ENCODE measurements at regions not wholly inside any gene's neighbourhood (a gene's known extent, or its start where the extent isn't known, plus 50 kb on each side); places are given as distances from the start of the nearest gene placed in this dataset.

- intact Hi-C loops (cut with DNase I), result no loop called here
- no peaks in the 10 kb centered on the region for H3K27me3 ChIP-seq
- no peaks in the 10 kb centered on the region for H3K36me3 ChIP-seq (replicated peaks in 1 of 2; ENCODE audit: insufficient read depth in 1 of 2, low read depth in 2 of 2)
- H3K27ac ChIP-seq, result no peak overlapping the region
- TF ChIP-seq CTCF (IDR thresholded peaks at IDR 0.05) (no peak), POLR2A (IDR thresholded peaks at IDR 0.05) (no peak)
- no peak for ATAC-seq
- DNase-seq, result no peak
- H3K4me3 ChIP-seq, result no peak overlapping the region
- no peaks in the 10 kb centered on the region for H3K4me1 ChIP-seq
- no peaks in the 10 kb centered on the region for H3K9me3 ChIP-seq
- 50 to 61% methylated on average over 2 of the region's 2 CpGs for WGBS, 2 donors
These were observed 179.3 kb downstream of the RPL10L start for GRCh38 chr14:46472261-46472660.

GRCh38 chr14:46464341-46464740, 187.2 kb downstream of the RPL10L start:
- Histone ChIP-seq H3K4me3 (no peak overlapping the region), H3K27ac (no peak overlapping the region), H3K36me3 (replicated peaks in 1 of 2; ENCODE audit: insufficient read depth in 1 of 2, low read depth in 2 of 2) (no peaks in the 10 kb centered on the region), H3K4me1 (no peaks in the 10 kb centered on the region), H3K27me3 (no peaks in the 10 kb centered on the region), H3K9me3 (no peaks in the 10 kb centered on the region)
- TF ChIP-seq CTCF (IDR thresholded peaks at IDR 0.05) (no peak), POLR2A (IDR thresholded peaks at IDR 0.05) (no peak)
- ATAC-seq (no peak), DNase-seq (no peak)
- intact Hi-C loops (cut with DNase I), result no loop called here
- 23 to 27% methylated on average over 1 of the region's 1 CpG for WGBS, 2 donors

GRCh38 chr14:46451800-46452199, 199.8 kb downstream of the RPL10L start:
- Histone ChIP-seq H3K36me3 (replicated peaks in 1 of 2; ENCODE audit: insufficient read depth in 1 of 2, low read depth in 2 of 2) (no peaks in the 10 kb centered on the region), H3K4me3 (no peak overlapping the region), H3K27ac (no peak overlapping the region), H3K27me3 (no peaks in the 10 kb centered on the region), H3K9me3 (no peaks in the 10 kb centered on the region), H3K4me1 (no peaks in the 10 kb centered on the region)
- DNase-seq (no peak), ATAC-seq (no peak)
- intact Hi-C loops (cut with DNase I), result no loop called here
- WGBS, 2 donors, result 71 to 90% methylated on average over 3 of the region's 3 CpGs
- TF ChIP-seq POLR2A (IDR thresholded peaks at IDR 0.05) (no peak), CTCF (IDR thresholded peaks at IDR 0.05) (no peak)

GRCh38 chr14:46444666-46445065, 206.9 kb downstream of the RPL10L start:
- ATAC-seq (no peak), DNase-seq (no peak)
- Histone ChIP-seq H3K4me3 (no peak overlapping the region), H3K4me1 (no peaks in the 10 kb centered on the region), H3K27ac (no peak overlapping the region), H3K9me3 (no peaks in the 10 kb centered on the region), H3K36me3 (replicated peaks in 1 of 2; ENCODE audit: insufficient read depth in 1 of 2, low read depth in 2 of 2) (no peaks in the 10 kb centered on the region), H3K27me3 (no peaks in the 10 kb centered on the region)
- TF ChIP-seq CTCF (IDR thresholded peaks at IDR 0.05), result no peak
- no peak for TF ChIP-seq POLR2A (IDR thresholded peaks at IDR 0.05)
- 23% methylated on average over 5 of the region's 5 CpGs for WGBS, 2 donors
- intact Hi-C loops (cut with DNase I), result no loop called here

GRCh38 chr14:46433381-46433780, 218.2 kb downstream of the RPL10L start:
- no peak for DNase-seq
- Histone ChIP-seq H3K27me3 (no peaks in the 10 kb centered on the region), H3K4me1 (no peaks in the 10 kb centered on the region), H3K27ac (no peak overlapping the region), H3K4me3 (no peak overlapping the region), H3K36me3 (replicated peaks in 1 of 2; ENCODE audit: insufficient read depth in 1 of 2, low read depth in 2 of 2) (no peaks in the 10 kb centered on the region), H3K9me3 (no peaks in the 10 kb centered on the region)
- no peak for TF ChIP-seq CTCF (IDR thresholded peaks at IDR 0.05)
- no peak for TF ChIP-seq POLR2A (IDR thresholded peaks at IDR 0.05)
- intact Hi-C loops (cut with DNase I), result no loop called here
- WGBS, 2 donors, result 84 to 87% methylated on average over 3 of the region's 3 CpGs
- no peak for ATAC-seq

All from body of pancreas (tissue), 4 donors.